ENCODE measurements at regions not wholly inside any gene's neighbourhood (a gene's known extent, or its start where the extent isn't known, plus 50 kb on each side); places are given as distances from the start of the nearest gene placed in this dataset.

GRCh38 chr5:33102551-33102950, 338.2 kb upstream of the TARS1 start:
- TF ChIP-seq, protein P1, sequence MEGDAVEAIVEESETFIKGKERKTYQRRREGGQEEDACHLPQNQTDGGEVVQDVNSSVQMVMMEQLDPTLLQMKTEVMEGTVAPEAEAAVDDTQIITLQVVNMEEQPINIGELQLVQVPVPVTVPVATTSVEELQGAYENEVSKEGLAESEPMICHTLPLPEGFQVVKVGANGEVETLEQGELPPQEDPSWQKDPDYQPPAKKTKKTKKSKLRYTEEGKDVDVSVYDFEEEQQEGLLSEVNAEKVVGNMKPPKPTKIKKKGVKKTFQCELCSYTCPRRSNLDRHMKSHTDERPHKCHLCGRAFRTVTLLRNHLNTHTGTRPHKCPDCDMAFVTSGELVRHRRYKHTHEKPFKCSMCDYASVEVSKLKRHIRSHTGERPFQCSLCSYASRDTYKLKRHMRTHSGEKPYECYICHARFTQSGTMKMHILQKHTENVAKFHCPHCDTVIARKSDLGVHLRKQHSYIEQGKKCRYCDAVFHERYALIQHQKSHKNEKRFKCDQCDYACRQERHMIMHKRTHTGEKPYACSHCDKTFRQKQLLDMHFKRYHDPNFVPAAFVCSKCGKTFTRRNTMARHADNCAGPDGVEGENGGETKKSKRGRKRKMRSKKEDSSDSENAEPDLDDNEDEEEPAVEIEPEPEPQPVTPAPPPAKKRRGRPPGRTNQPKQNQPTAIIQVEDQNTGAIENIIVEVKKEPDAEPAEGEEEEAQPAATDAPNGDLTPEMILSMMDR (conservative IDR thresholded peaks at IDR 0.05; ENCODE audit: low read depth, low read length), result no peak
- no peak for TF ChIP-seq EZH2phosphoT487 (IDR thresholded peaks at IDR 0.05; ENCODE audit: borderline replicate concordance, low read length)
- TF ChIP-seq EZH2 (IDR thresholded peaks at IDR 0.05; ENCODE audit: low read length, unreplicated experiment), result no peak

Measured in PC-3 (cell line).